SK-N-SH treated with all-trans-retinoic acid at 6 μM for 48 hours (cell line): ENCODE measurements at regions not wholly inside any gene's neighbourhood (a gene's known extent, or its start where the extent isn't known, plus 50 kb on each side); places are given as distances from the start of the nearest gene placed in this dataset.

Experiments used
- ATAC-seq: fragments of 200-7000 bp; cut with Tn5 transposase; 3 replicates; pipeline ENCODE4 v1.9.1; 2020; ENCODE audit warnings: mild to moderate bottlenecking, moderate library complexity
- ARNTL ChIP-seq: fragments of 450-650 bp; formaldehyde crosslinking; IDR thresholded peaks from 2 replicates; pipeline ENCODE4 v1.5.0; 2020; ENCODE audit warnings: low read depth, mild to moderate bottlenecking, moderate library complexity, borderline replicate concordance
- BACH2 ChIP-seq: fragments of 250-450 bp; sonication (Bioruptor Pico); IDR thresholded peaks from 2 replicates; pipeline ENCODE4 v1.9.0; 2021; ENCODE audit warnings: mild to moderate bottlenecking, borderline replicate concordance
- CSDC2 ChIP-seq: fragments of 250-450 bp; sonication (Bioruptor Pico); IDR thresholded peaks from 2 replicates; pipeline ENCODE4 v1.5.0; 2020; ENCODE audit warnings: mild to moderate bottlenecking, moderate library complexity
- ESRRG ChIP-seq: fragments of 250-450 bp; sonication (Bioruptor Pico); IDR thresholded peaks from 2 replicates; pipeline ENCODE4 v1.6.1; 2021; ENCODE audit warnings: mild to moderate bottlenecking
- GLIS3 ChIP-seq: fragments of 250-450 bp; sonication (Bioruptor Pico); IDR thresholded peaks from 2 replicates; pipeline ENCODE4 v1.5.0; 2020; ENCODE audit warnings: mild to moderate bottlenecking, moderate library complexity
- ISL1 ChIP-seq: fragments of 250-450 bp; sonication (Bioruptor Pico); IDR thresholded peaks from 2 replicates; pipeline ENCODE4 v2.1.2; 2022; ENCODE audit warnings: mild to moderate bottlenecking, moderate library complexity
- OSR1 ChIP-seq: fragments of 250-450 bp; sonication (Bioruptor Pico); IDR thresholded peaks from 2 replicates; pipeline ENCODE4 v1.8.0; 2022; ENCODE audit warnings: moderate library complexity, mild to moderate bottlenecking, inconsistent platforms
- PPARA ChIP-seq: fragments of 250-450 bp; sonication (Bioruptor Pico); IDR thresholded peaks from 2 replicates; pipeline ENCODE4 v1.5.0; 2020; ENCODE audit warnings: mild to moderate bottlenecking, borderline replicate concordance
- RARB ChIP-seq: fragments of 250-450 bp; sonication (Bioruptor Pico); IDR thresholded peaks from 2 replicates; pipeline ENCODE4 v1.8.0; 2021; ENCODE audit warnings: mild to moderate bottlenecking, moderate library complexity
- SNAI2 ChIP-seq: fragments of 250-450 bp; sonication (Bioruptor Pico); IDR thresholded peaks from 2 replicates; pipeline ENCODE4 v1.5.0; 2020; ENCODE audit warnings: mild to moderate bottlenecking, moderate library complexity
- TCF4 ChIP-seq: fragments of 250-450 bp; sonication (Bioruptor Pico); IDR thresholded peaks from 2 replicates; pipeline ENCODE4 v1.8.0; 2021; ENCODE audit warnings: mild to moderate bottlenecking, moderate library complexity, borderline replicate concordance
- TOX ChIP-seq: fragments of 250-450 bp; sonication (Bioruptor Pico); IDR thresholded peaks from 2 replicates; pipeline ENCODE4 v1.8.0; 2021; ENCODE audit warnings: mild to moderate bottlenecking, moderate library complexity, borderline replicate concordance
- ZC3H10 ChIP-seq: fragments of 250-450 bp; sonication (Bioruptor Pico); IDR thresholded peaks from 2 replicates; pipeline ENCODE4 v1.5.1; 2021; ENCODE audit warnings: mild to moderate bottlenecking, moderate library complexity
- ZFP3 ChIP-seq: fragments of 250-450 bp; sonication (Bioruptor Pico); IDR thresholded peaks from 2 replicates; pipeline ENCODE4 v1.5.0; 2020; ENCODE audit warnings: mild to moderate bottlenecking, moderate library complexity
- ZNF70 ChIP-seq: fragments of 450-650 bp; formaldehyde crosslinking; IDR thresholded peaks from 2 replicates; pipeline ENCODE4 v1.5.0; 2020; ENCODE audit warnings: mild to moderate bottlenecking, moderate library complexity
- ZNF8 ChIP-seq: fragments of 450-650 bp; formaldehyde crosslinking; IDR thresholded peaks from 2 replicates; pipeline ENCODE4 v1.5.0; 2020; ENCODE audit warnings: mild to moderate bottlenecking, moderate library complexity
- TF ChIP-seq, protein P1 (sequence below): fragments of 250-450 bp; sonication (Bioruptor Pico); IDR thresholded peaks from 2 replicates; pipeline ENCODE4 v1.5.0; 2020; ENCODE audit warnings: mild to moderate bottlenecking, moderate library complexity
- TF ChIP-seq, protein P2 (sequence below): fragments of 250-450 bp; sonication (Bioruptor Pico); IDR thresholded peaks from 2 replicates; pipeline ENCODE4 v1.8.0; 2020; ENCODE audit warnings: mild to moderate bottlenecking, moderate library complexity, borderline replicate concordance
- TF ChIP-seq, protein P3 (sequence below): fragments of 250-450 bp; sonication (Bioruptor Pico); IDR thresholded peaks from 2 replicates; pipeline ENCODE4 v1.8.0; 2021; ENCODE audit warnings: low read depth, mild to moderate bottlenecking, moderate library complexity, borderline replicate concordance
- TF ChIP-seq, protein P4 (sequence below): fragments of 250-450 bp; sonication (Bioruptor Pico); IDR thresholded peaks from 2 replicates; pipeline ENCODE4 v1.5.1; 2020; ENCODE audit warnings: low read depth, mild to moderate bottlenecking, moderate library complexity
- TF ChIP-seq, protein P5 (sequence below): fragments of 250-450 bp; sonication (Bioruptor Pico); IDR thresholded peaks from 2 replicates; pipeline ENCODE4 v1.5.1; 2021; ENCODE audit warnings: mild to moderate bottlenecking, moderate library complexity

DNA sequence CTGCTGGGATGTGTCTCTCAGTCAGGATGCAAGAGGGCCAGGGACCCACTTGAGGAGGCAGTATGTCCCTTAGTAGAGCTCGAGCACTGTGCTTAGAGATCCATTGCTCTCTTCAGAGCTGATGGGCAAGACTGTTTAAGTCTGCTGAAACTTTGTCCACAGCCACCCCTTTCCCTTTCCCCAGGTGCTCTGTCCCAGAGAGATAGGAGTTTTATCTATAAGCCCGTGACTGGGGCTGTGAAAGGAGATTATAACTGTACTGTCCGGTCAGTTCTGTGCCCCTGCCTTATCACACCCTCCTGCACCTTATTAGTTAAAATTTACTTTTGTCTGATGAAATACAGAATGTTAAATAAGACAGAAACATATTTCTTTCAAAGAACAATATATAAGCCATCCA lies 378.4 kb downstream of the PABPC4L start (continued):
- TF ChIP-seq, protein P1, sequence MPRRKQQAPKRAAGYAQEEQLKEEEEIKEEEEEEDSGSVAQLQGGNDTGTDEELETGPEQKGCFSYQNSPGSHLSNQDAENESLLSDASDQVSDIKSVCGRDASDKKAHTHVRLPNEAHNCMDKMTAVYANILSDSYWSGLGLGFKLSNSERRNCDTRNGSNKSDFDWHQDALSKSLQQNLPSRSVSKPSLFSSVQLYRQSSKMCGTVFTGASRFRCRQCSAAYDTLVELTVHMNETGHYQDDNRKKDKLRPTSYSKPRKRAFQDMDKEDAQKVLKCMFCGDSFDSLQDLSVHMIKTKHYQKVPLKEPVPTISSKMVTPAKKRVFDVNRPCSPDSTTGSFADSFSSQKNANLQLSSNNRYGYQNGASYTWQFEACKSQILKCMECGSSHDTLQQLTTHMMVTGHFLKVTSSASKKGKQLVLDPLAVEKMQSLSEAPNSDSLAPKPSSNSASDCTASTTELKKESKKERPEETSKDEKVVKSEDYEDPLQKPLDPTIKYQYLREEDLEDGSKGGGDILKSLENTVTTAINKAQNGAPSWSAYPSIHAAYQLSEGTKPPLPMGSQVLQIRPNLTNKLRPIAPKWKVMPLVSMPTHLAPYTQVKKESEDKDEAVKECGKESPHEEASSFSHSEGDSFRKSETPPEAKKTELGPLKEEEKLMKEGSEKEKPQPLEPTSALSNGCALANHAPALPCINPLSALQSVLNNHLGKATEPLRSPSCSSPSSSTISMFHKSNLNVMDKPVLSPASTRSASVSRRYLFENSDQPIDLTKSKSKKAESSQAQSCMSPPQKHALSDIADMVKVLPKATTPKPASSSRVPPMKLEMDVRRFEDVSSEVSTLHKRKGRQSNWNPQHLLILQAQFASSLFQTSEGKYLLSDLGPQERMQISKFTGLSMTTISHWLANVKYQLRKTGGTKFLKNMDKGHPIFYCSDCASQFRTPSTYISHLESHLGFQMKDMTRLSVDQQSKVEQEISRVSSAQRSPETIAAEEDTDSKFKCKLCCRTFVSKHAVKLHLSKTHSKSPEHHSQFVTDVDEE (CRISPR knock-in tag) = no peak
- TF ChIP-seq, protein P2, sequence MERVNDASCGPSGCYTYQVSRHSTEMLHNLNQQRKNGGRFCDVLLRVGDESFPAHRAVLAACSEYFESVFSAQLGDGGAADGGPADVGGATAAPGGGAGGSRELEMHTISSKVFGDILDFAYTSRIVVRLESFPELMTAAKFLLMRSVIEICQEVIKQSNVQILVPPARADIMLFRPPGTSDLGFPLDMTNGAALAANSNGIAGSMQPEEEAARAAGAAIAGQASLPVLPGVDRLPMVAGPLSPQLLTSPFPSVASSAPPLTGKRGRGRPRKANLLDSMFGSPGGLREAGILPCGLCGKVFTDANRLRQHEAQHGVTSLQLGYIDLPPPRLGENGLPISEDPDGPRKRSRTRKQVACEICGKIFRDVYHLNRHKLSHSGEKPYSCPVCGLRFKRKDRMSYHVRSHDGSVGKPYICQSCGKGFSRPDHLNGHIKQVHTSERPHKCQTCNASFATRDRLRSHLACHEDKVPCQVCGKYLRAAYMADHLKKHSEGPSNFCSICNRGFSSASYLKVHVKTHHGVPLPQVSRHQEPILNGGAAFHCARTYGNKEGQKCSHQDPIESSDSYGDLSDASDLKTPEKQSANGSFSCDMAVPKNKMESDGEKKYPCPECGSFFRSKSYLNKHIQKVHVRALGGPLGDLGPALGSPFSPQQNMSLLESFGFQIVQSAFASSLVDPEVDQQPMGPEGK = no peak
- TF ChIP-seq ZC3H10 (no peak), OSR1 (CRISPR knock-in tag) (no peak)

DNA sequence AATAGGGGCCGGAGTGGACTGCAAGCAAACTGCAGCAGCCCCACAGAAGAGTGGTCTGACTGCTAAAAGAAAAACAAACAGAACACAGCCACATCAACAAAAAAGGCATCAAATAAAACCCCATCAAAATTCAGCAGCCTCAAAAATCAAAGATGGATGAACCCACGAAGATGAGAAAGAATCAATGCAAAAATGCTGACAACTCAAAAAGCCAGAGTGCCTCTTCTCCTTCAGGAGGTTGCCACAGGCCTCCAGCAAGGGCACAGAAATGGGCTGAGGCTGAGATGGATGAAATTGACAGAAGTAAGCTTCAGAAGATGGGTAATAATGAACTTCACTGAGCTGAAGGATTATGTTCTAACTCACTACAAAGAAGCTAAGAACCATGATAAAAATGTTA lies 388.6 kb downstream of the PABPC4L start:
- TF ChIP-seq SNAI2 (CRISPR knock-in tag) (no peak), RARB (CRISPR knock-in tag) (no peak), TOX (CRISPR knock-in tag) (no peak), CSDC2 (CRISPR knock-in tag) (no peak), ESRRG (CRISPR knock-in tag) (no peak), ISL1 (CRISPR knock-in tag) (no peak), BACH2 (CRISPR knock-in tag) (no peak), ZNF8 (CRISPR knock-in tag) (no peak)
- TF ChIP-seq, protein P3, sequence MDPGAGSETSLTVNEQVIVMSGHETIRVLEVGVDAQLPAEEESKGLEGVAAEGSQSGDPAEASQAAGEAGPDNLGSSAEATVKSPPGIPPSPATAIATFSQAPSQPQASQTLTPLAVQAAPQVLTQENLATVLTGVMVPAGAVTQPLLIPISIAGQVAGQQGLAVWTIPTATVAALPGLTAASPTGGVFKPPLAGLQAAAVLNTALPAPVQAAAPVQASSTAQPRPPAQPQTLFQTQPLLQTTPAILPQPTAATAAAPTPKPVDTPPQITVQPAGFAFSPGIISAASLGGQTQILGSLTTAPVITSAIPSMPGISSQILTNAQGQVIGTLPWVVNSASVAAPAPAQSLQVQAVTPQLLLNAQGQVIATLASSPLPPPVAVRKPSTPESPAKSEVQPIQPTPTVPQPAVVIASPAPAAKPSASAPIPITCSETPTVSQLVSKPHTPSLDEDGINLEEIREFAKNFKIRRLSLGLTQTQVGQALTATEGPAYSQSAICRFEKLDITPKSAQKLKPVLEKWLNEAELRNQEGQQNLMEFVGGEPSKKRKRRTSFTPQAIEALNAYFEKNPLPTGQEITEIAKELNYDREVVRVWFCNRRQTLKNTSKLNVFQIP = no peak
- TF ChIP-seq, protein P4, sequence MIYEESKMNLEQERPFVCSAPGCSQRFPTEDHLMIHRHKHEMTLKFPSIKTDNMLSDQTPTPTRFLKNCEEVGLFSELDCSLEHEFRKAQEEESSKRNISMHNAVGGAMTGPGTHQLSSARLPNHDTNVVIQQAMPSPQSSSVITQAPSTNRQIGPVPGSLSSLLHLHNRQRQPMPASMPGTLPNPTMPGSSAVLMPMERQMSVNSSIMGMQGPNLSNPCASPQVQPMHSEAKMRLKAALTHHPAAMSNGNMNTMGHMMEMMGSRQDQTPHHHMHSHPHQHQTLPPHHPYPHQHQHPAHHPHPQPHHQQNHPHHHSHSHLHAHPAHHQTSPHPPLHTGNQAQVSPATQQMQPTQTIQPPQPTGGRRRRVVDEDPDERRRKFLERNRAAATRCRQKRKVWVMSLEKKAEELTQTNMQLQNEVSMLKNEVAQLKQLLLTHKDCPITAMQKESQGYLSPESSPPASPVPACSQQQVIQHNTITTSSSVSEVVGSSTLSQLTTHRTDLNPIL (CRISPR knock-in tag) = no peak
- TF ChIP-seq, protein P5, sequence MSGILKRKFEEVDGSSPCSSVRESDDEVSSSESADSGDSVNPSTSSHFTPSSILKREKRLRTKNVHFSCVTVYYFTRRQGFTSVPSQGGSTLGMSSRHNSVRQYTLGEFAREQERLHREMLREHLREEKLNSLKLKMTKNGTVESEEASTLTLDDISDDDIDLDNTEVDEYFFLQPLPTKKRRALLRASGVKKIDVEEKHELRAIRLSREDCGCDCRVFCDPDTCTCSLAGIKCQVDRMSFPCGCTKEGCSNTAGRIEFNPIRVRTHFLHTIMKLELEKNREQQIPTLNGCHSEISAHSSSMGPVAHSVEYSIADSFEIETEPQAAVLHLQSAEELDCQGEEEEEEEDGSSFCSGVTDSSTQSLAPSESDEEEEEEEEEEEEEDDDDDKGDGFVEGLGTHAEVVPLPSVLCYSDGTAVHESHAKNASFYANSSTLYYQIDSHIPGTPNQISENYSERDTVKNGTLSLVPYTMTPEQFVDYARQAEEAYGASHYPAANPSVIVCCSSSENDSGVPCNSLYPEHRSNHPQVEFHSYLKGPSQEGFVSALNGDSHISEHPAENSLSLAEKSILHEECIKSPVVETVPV (CRISPR knock-in tag) = no peak
- ATAC-seq = no peak

DNA sequence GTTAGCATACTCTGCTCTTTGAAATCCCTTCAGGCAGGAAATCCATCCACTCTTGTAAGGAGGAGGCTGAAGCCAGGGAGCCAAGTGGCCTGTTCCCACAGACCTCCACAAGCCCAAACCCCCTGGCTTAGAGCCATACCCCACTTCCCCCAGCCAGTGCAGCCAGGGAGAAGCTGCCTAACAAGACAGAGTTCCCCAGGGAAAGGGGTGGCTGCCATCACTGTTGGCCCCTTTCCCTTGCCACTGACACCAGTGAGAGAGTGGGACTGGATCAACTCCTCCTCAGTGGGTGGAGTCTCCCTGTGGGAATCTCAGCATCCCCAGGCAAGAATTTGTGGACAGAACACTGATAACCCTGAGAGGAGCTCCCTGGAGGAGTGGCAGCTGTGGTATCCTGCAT lies 389.4 kb downstream of the PABPC4L start:
- TF ChIP-seq CSDC2 (CRISPR knock-in tag) = no peak
- TF ChIP-seq, protein P2 = no peak
- TF ChIP-seq GLIS3 = no peak
- no peak for TF ChIP-seq PPARA
- no peak for TF ChIP-seq ZNF70 (CRISPR knock-in tag)
- no peak for TF ChIP-seq BACH2 (CRISPR knock-in tag)
- TF ChIP-seq, protein P5 (CRISPR knock-in tag) = no peak
- TF ChIP-seq ISL1 (CRISPR knock-in tag) = no peak
- TF ChIP-seq, protein P3 = no peak
- TF ChIP-seq TCF4 = no peak
- TF ChIP-seq, protein P4 (CRISPR knock-in tag) = no peak
- no peak for TF ChIP-seq TOX (CRISPR knock-in tag)
- no peak for TF ChIP-seq ZNF8 (CRISPR knock-in tag)
- no peak for TF ChIP-seq ZFP3
- TF ChIP-seq ARNTL (CRISPR knock-in tag) = no peak
- ATAC-seq = no peak
